Body of pancreas (tissue), 4 donors: ENCODE measurements at regions not wholly inside any gene's neighbourhood (a gene's known extent, or its start where the extent isn't known, plus 50 kb on each side); places are given as distances from the start of the nearest gene placed in this dataset.

ENCODE experiments used
- ATAC-seq: fragments of 150-250 bp; one replicate; pipeline ENCODE4 v1.9.1; 2016
- DNase-seq, 4 donors: peaks; one replicate each; pipeline ENCODE4 v3.0.0-alpha.2; 2019
- H3K27ac ChIP-seq, 4 donors: fragments of 200-600 bp; sonication (generic); 1 replicate in 3 of 4; 2 replicates in 1 of 4; pipeline versions ENCODE4 v1.5.1 to v1.6.1; 2016 to 2019; ENCODE audit warnings: mild to moderate bottlenecking in 1 of 4, mixed read lengths in 1 of 4, moderate library complexity in 1 of 4
- H3K27me3 ChIP-seq, 2 donors: fragments of 200-600 bp; sonication (generic); one replicate each; pipeline ENCODE4 v1.6.0; 2016; ENCODE audit warnings: mild to moderate bottlenecking in 1 of 2
- H3K36me3 ChIP-seq, 2 donors: fragments of 200-600 bp; sonication (generic); replicated peaks in 1 of 2; 2 replicates each; pipeline ENCODE4 v1.5.1; 2016; ENCODE audit warnings: low read depth in 2 of 2; ENCODE audit not compliant: insufficient read depth in 1 of 2
- H3K4me1 ChIP-seq: fragments of 200-600 bp; sonication (generic); one replicate; pipeline ENCODE4 v1.6.0; 2016
- H3K4me3 ChIP-seq, 2 donors: fragments of 200-600 bp; sonication (generic); 1 replicate in 1 of 2; 2 replicates in 1 of 2; pipeline ENCODE4 v1.5.1; 2016 to 2019
- H3K9me3 ChIP-seq, 3 donors: fragments of 200-600 bp; sonication (generic); 1 replicate in 2 of 3; 2 replicates in 1 of 3; pipeline ENCODE4 v1.5.1; 2016
- POLR2A ChIP-seq, 3 donors: fragments of 450-650 bp; IDR thresholded peaks; one replicate each; pipeline ENCODE4 v1.6.1; 2016; ENCODE audit warnings: antibody characterized with exemption in 3 of 3, mild to moderate bottlenecking in 2 of 3
- WGBS, 2 donors: methylation state at CpG; one replicate each; pipeline ENCODE4 v1.1.5; 2017; 5-methylcytosine and 5-hydroxymethylcytosine counted together
- intact Hi-C: fragments of 100-400 bp; cut with DNase I; formaldehyde crosslinking; loops from one replicate; pipeline ENCODE4 v1.15.1; 2023
- TF ChIP-seq, protein P1 (sequence below), 7 experiments: fragments of 450-650 bp in 4 of 7; fragments of 200-600 bp in 3 of 7; sonication (generic) in 3 of 7; IDR thresholded peaks; one replicate each; pipeline ENCODE4 v1.5.1; 2016 to 2019; ENCODE audit warnings: antibody characterized with exemption in 7 of 7

DNA sequence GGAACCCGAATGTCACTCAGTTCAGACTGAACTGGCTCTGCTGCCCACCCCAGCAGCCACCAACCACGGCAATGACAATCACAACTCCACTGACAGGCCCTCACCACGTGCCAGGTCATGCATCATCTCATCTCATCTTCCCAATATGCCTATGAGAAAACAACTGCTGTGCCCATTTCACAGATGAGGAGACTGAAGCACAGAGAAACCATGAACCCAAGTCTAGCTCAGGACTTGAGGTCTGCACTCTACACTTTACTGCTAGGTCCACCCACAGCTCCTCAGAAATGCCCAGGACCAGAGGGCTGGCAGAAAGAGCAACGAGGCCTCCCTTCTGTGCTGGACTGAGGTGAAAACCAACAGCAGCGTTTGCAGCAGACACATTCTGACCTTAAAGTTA is 99.2 kb upstream of the LINGO1 start:
- DNase-seq, result no peak
- H3K4me3 ChIP-seq, result no peak overlapping the region
- 52 to 56% methylated on average over 4 to 5 of the region's 5 CpGs for WGBS, 2 donors
- TF ChIP-seq, protein P1, sequence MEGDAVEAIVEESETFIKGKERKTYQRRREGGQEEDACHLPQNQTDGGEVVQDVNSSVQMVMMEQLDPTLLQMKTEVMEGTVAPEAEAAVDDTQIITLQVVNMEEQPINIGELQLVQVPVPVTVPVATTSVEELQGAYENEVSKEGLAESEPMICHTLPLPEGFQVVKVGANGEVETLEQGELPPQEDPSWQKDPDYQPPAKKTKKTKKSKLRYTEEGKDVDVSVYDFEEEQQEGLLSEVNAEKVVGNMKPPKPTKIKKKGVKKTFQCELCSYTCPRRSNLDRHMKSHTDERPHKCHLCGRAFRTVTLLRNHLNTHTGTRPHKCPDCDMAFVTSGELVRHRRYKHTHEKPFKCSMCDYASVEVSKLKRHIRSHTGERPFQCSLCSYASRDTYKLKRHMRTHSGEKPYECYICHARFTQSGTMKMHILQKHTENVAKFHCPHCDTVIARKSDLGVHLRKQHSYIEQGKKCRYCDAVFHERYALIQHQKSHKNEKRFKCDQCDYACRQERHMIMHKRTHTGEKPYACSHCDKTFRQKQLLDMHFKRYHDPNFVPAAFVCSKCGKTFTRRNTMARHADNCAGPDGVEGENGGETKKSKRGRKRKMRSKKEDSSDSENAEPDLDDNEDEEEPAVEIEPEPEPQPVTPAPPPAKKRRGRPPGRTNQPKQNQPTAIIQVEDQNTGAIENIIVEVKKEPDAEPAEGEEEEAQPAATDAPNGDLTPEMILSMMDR (IDR thresholded peaks at IDR 0.05), result no peak
- TF ChIP-seq POLR2A (IDR thresholded peaks at IDR 0.05), result no peak
- no peaks in the 10 kb centered on the region for H3K4me1 ChIP-seq
- ATAC-seq, result no peak
- no peaks in the 10 kb centered on the region for H3K9me3 ChIP-seq
- intact Hi-C loops, result no loop called here
- no peaks in the 10 kb centered on the region for H3K36me3 ChIP-seq
- H3K27ac ChIP-seq, result no peak overlapping the region
- no peaks in the 10 kb centered on the region for H3K27me3 ChIP-seq

GRCh38 chr15:77731067-77731466 is 98.4 kb upstream of the LINGO1 start:
- H3K4me1 ChIP-seq, result no peaks in the 10 kb centered on the region
- no peak overlapping the region for H3K4me3 ChIP-seq
- WGBS, 2 donors, result 0 to 88% methylated on average over 1 to 8 of the region's 8 CpGs
- intact Hi-C loops, result no loop called here
- TF ChIP-seq, protein P1 (IDR thresholded peaks at IDR 0.05), result no peak
- no peak for TF ChIP-seq POLR2A (IDR thresholded peaks at IDR 0.05)
- H3K27me3 ChIP-seq, result no peaks in the 10 kb centered on the region
- H3K9me3 ChIP-seq, result no peaks in the 10 kb centered on the region
- no peak overlapping the region for H3K27ac ChIP-seq
- no peaks in the 10 kb centered on the region for H3K36me3 ChIP-seq
- DNase-seq, result no peak
- ATAC-seq, result no peak

DNA sequence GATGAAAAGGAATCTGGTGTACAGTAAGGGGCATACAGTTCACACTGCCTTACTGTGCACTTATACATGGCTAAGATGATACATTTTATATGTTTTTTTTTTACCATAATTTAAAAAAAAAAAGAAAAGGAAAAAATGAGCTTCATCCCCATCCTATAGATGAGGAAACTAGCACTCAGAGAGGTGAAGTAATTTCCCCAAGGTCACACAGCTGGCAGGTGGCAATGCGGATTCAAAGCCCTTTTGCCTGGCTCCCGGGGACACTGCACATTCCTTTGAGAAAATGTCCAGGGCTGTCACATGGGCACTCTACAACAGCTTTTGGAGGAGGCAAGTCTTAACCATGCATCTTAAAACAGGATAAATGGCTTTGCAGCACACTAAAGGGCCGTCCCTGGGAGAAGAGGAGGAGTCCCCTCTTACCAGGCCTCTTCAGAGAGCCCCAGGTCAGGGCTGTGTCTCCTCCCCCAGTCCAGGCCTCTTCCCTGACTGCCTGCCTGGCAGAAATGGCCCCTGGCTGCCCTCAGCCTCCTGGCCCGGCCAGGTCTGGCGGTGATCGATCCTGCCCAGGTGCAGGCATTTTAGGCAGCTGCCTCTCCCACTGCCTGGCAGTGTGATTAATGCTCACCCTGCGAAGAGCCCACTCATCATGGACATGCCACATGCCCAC is 95.1 kb upstream of the LINGO1 start:
- WGBS, 2 donors, result 31 to 48% methylated on average over 2 to 7 of the region's 7 CpGs
- TF ChIP-seq POLR2A (IDR thresholded peaks at IDR 0.05), result no peak
- TF ChIP-seq, protein P1 (IDR thresholded peaks at IDR 0.05), result no peak

GRCh38 chr15:77724715-77725114 is 92.0 kb upstream of the LINGO1 start:
- Histone ChIP-seq H3K36me3 (no peaks in the 10 kb centered on the region), H3K27me3 (no peaks in the 10 kb centered on the region), H3K4me3 (no peak overlapping the region), H3K27ac (no peak overlapping the region), H3K4me1 (no peaks in the 10 kb centered on the region), H3K9me3 (no peaks in the 10 kb centered on the region)
- no peak for ATAC-seq
- no peak for DNase-seq
- no peak for TF ChIP-seq POLR2A (IDR thresholded peaks at IDR 0.05)
- TF ChIP-seq, protein P1 (IDR thresholded peaks at IDR 0.05), result no peak
- WGBS, 2 donors, result 88% methylated on average over 6 of the region's 6 CpGs; no CpG with 5 or more reads in 1 of the 2 donors
- intact Hi-C loops, result no loop called here

More for the DNA sequence above, 95.1 kb upstream of the LINGO1 start:
- no peaks in the 10 kb centered on the region for H3K27me3 ChIP-seq
- no peaks in the 10 kb centered on the region for H3K36me3 ChIP-seq
- no peak for ATAC-seq
- no peaks in the 10 kb centered on the region for H3K4me1 ChIP-seq
- no peak overlapping the region for H3K4me3 ChIP-seq
- no peak for DNase-seq
- H3K27ac ChIP-seq, result no peak overlapping the region
- intact Hi-C loops, result no loop called here
- H3K9me3 ChIP-seq, result no peaks in the 10 kb centered on the region

DNA sequence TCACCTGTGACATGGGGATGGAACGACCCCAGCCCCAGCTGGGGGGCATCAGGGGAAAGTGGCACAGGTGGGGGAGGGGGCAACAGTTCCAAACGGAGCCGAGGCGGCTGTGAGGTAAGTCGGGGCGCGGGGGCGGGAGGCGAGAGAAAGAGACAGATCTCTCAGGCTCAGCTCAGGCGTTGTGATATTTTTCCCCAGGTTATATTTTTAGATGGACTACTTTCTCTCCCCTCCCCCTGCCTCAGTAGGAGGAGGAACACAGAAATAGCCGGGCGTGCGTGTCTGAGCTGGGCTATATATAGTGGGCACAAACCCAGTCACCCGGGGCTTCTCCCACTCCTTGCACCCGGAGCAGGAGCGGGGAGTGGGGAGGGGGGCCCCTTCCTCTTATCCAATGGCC is 91.0 kb upstream of the LINGO1 start:
- intact Hi-C loops, result no loop called here
- no peaks in the 10 kb centered on the region for H3K36me3 ChIP-seq
- no peak overlapping the region for H3K27ac ChIP-seq
- H3K4me3 ChIP-seq, result no peak overlapping the region
- 69 to 80% methylated on average over 13 to 16 of the region's 16 CpGs for WGBS, 2 donors
- no peak for DNase-seq
- ATAC-seq, result no peak
- no peaks in the 10 kb centered on the region for H3K4me1 ChIP-seq
- TF ChIP-seq, protein P1 (IDR thresholded peaks at IDR 0.05), result no peak
- TF ChIP-seq POLR2A (IDR thresholded peaks at IDR 0.05), result no peak
- no peaks in the 10 kb centered on the region for H3K27me3 ChIP-seq
- H3K9me3 ChIP-seq, result no peaks in the 10 kb centered on the region
